NCI-H2107 treated with DMSO at 0.1 percent for 48 hours (cell line): ENCODE measurements at regions not wholly inside any gene's neighbourhood (a gene's known extent, or its start where the extent isn't known, plus 50 kb on each side); places are given as distances from the start of the nearest gene placed in this dataset.

Experiments used
- DNase-seq: peaks from one replicate; lab custom pipeline; 2025; ENCODE audit not compliant: unreplicated experiment; lab: John Stamatoyannopoulos, UW

GRCh38 chr13:64866331-64866730 is 2363.8 kb downstream of the PCDH9 start:
- DNase-seq, result no peak

- no peak for DNase-seq
These were observed 2374.6 kb downstream of the PCDH9 start for GRCh38 chr13:64855506-64855905.

- no peak for DNase-seq
These were observed 2380.1 kb downstream of the PCDH9 start for GRCh38 chr13:64850017-64850416.

- no peak for DNase-seq
These were observed 2380.9 kb downstream of the PCDH9 start for GRCh38 chr13:64849196-64849595.

GRCh38 chr13:64847767-64848166 is 2382.4 kb downstream of the PCDH9 start:
- DNase-seq, result no peak

GRCh38 chr13:64845110-64845509 is 2385.0 kb downstream of the PCDH9 start:
- DNase-seq, result no peak

GRCh38 chr13:64819081-64819480 is 2411.1 kb downstream of the PCDH9 start:
- DNase-seq, result no peak

GRCh38 chr13:64817691-64818090 is 2412.4 kb downstream of the PCDH9 start:
- no peak for DNase-seq

GRCh38 chr13:64810750-64811149 is 2419.4 kb downstream of the PCDH9 start:
- no peak for DNase-seq

GRCh38 chr13:64808704-64809103 is 2421.4 kb downstream of the PCDH9 start:
- DNase-seq, result no peak

- DNase-seq, result no peak
These were observed 2428.4 kb downstream of the PCDH9 start for GRCh38 chr13:64801768-64802167.

- DNase-seq, result no peak
These were observed 2431.7 kb downstream of the PCDH9 start for GRCh38 chr13:64798422-64798821.

- no peak for DNase-seq
These were observed 2436.5 kb downstream of the PCDH9 start for GRCh38 chr13:64793592-64793991.

- no peak for DNase-seq
These were observed 2437.0 kb downstream of the PCDH9 start for GRCh38 chr13:64793131-64793530.

- no peak for DNase-seq
These were observed 2438.8 kb downstream of the PCDH9 start for GRCh38 chr13:64791373-64791772.

- DNase-seq, result no peak
These were observed 2447.7 kb downstream of the PCDH9 start for GRCh38 chr13:64782466-64782865.

- DNase-seq, result no peak
These were observed 2452.1 kb downstream of the PCDH9 start for GRCh38 chr13:64778002-64778401.

- no peak for DNase-seq
These were observed 2455.2 kb downstream of the PCDH9 start for GRCh38 chr13:64774915-64775314.

- DNase-seq, result no peak
These were observed 2459.4 kb downstream of the PCDH9 start for GRCh38 chr13:64770743-64771142.

GRCh38 chr13:64767054-64767453 is 2463.1 kb downstream of the PCDH9 start:
- DNase-seq, result no peak

GRCh38 chr13:64765636-64766035 is 2464.5 kb downstream of the PCDH9 start:
- DNase-seq, result no peak

- DNase-seq, result no peak
These were observed 2471.5 kb downstream of the PCDH9 start for GRCh38 chr13:64758521-64759244.

- no peak for DNase-seq
These were observed 2473.5 kb downstream of the PCDH9 start for GRCh38 chr13:64756621-64757020.
